ENCODE measurements at regions not wholly inside any gene's neighbourhood (a gene's known extent, or its start where the extent isn't known, plus 50 kb on each side); places are given as distances from the start of the nearest gene placed in this dataset.

GRCh38 chr17:34709158-34709754 is 129.9 kb downstream of the TMEM132E start:
- Histone ChIP-seq H3K4me1 (ENCODE audit: insufficient read depth, low read length) (no peaks in the 10 kb centered on the region), H4K20me1 (ENCODE audit: insufficient read depth, low read length) (no peaks in the 10 kb centered on the region), H3K79me2 (ENCODE audit: insufficient read depth, low read length) (no peaks in the 10 kb centered on the region), H3K4me2 (ENCODE audit: low read length) (no peak overlapping the region), H3K9ac (ENCODE audit: low read length) (no peak overlapping the region), H3K27me3 (ENCODE audit: insufficient read depth, low read length) (no peaks in the 10 kb centered on the region), H3K9me3 (ENCODE audit: insufficient read depth, low read depth, low read length) (no peaks in the 10 kb centered on the region), H3K4me3 (ENCODE audit: insufficient read depth, low read depth, low read length) (no peak overlapping the region), H2AFZ (ENCODE audit: low read depth, low read length) (no peak overlapping the region), H3K27ac (ENCODE audit: low read depth, low read length) (no peak overlapping the region), H3K36me3 (ENCODE audit: insufficient read depth, low read length) (no peaks in the 10 kb centered on the region)
- Mint-ChIP-seq H3K27ac (ENCODE audit: unreplicated experiment) (no peak overlapping the region), H3K9me3 (ENCODE audit: unreplicated experiment) (peaks cover 2% of the 10 kb centered on the region), H3K27me3 (ENCODE audit: low read depth, unreplicated experiment) (peaks cover 70% of the 10 kb centered on the region), H3K36me3 (ENCODE audit: low read depth, unreplicated experiment) (no peaks in the 10 kb centered on the region), H3K4me3 (ENCODE audit: unreplicated experiment) (no peak overlapping the region), H3K4me1 (ENCODE audit: low read depth, unreplicated experiment) (no peaks in the 10 kb centered on the region)
- FAIRE-seq = no peak
- no peak for TF ChIP-seq CTCF (IDR thresholded peaks at IDR 0.05; ENCODE audit: insufficient read depth, low read depth, low read length)
- no peak for TF ChIP-seq EZH2 (IDR thresholded peaks at IDR 0.05; ENCODE audit: insufficient read depth, low read length)
- no peak for DNase-seq (ENCODE audit: low read depth)

- Histone ChIP-seq H3K9ac (ENCODE audit: low read length) (no peak overlapping the region), H3K27me3 (ENCODE audit: insufficient read depth, low read length) (no peaks in the 10 kb centered on the region), H2AFZ (ENCODE audit: low read depth, low read length) (no peak overlapping the region), H4K20me1 (ENCODE audit: insufficient read depth, low read length) (no peaks in the 10 kb centered on the region), H3K9me3 (ENCODE audit: insufficient read depth, low read depth, low read length) (no peaks in the 10 kb centered on the region), H3K79me2 (ENCODE audit: insufficient read depth, low read length) (no peaks in the 10 kb centered on the region), H3K27ac (ENCODE audit: low read depth, low read length) (no peak overlapping the region), H3K4me1 (ENCODE audit: insufficient read depth, low read length) (no peaks in the 10 kb centered on the region), H3K4me2 (ENCODE audit: low read length) (no peak overlapping the region), H3K4me3 (ENCODE audit: insufficient read depth, low read depth, low read length) (no peak overlapping the region), H3K36me3 (ENCODE audit: insufficient read depth, low read length) (no peaks in the 10 kb centered on the region)
- Mint-ChIP-seq H3K36me3 (ENCODE audit: low read depth, unreplicated experiment) (no peaks in the 10 kb centered on the region), H3K4me3 (ENCODE audit: unreplicated experiment) (no peak overlapping the region), H3K27me3 (ENCODE audit: low read depth, unreplicated experiment) (peaks cover 69% of the 10 kb centered on the region), H3K27ac (ENCODE audit: unreplicated experiment) (no peak overlapping the region), H3K9me3 (ENCODE audit: unreplicated experiment) (peaks cover 2% of the 10 kb centered on the region), H3K4me1 (ENCODE audit: low read depth, unreplicated experiment) (no peaks in the 10 kb centered on the region)
- no peak for FAIRE-seq
- TF ChIP-seq CTCF (IDR thresholded peaks at IDR 0.05; ENCODE audit: insufficient read depth, low read depth, low read length) (no peak), EZH2 (IDR thresholded peaks at IDR 0.05; ENCODE audit: insufficient read depth, low read length) (no peak)
- DNase-seq (ENCODE audit: low read depth) = peak; percentile 0
Measured at GRCh38 chr17:34706029-34706428, 126.6 kb downstream of the TMEM132E start.

DNA sequence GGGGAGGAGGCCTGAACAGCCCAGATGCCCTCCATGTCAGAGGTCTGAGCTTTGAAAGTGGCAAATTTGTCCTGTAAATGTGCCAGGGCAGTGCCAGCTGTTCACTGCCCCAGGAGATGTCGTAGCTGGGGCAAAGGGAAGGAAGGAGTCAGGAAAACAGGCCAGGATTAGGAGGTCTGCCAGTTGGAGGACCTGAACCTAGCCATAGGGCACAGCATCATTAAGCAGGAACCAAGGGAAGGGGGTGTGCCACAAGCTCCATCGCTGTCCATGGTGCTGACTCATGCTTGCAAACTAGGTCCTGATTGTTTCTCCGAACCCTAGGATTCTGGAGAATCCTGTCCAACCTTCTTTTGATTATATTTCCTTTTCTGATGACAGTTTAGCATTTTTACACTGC is 124.2 kb downstream of the TMEM132E start:
- Mint-ChIP-seq H3K36me3 (ENCODE audit: low read depth, unreplicated experiment) (no peaks in the 10 kb centered on the region), H3K4me1 (ENCODE audit: low read depth, unreplicated experiment) (no peaks in the 10 kb centered on the region), H3K4me3 (ENCODE audit: unreplicated experiment) (no peak overlapping the region), H3K9me3 (ENCODE audit: unreplicated experiment) (no peaks in the 10 kb centered on the region), H3K27ac (ENCODE audit: unreplicated experiment) (no peak overlapping the region), H3K27me3 (ENCODE audit: low read depth, unreplicated experiment) (peaks cover 62% of the 10 kb centered on the region)
- Histone ChIP-seq H3K9ac (ENCODE audit: low read length) (no peak overlapping the region), H3K4me3 (ENCODE audit: insufficient read depth, low read depth, low read length) (no peak overlapping the region), H3K4me1 (ENCODE audit: insufficient read depth, low read length) (no peaks in the 10 kb centered on the region), H3K27ac (ENCODE audit: low read depth, low read length) (no peak overlapping the region), H3K27me3 (ENCODE audit: insufficient read depth, low read length) (no peaks in the 10 kb centered on the region), H3K79me2 (ENCODE audit: insufficient read depth, low read length) (no peaks in the 10 kb centered on the region), H3K9me3 (ENCODE audit: insufficient read depth, low read depth, low read length) (no peaks in the 10 kb centered on the region), H2AFZ (ENCODE audit: low read depth, low read length) (no peak overlapping the region), H3K4me2 (ENCODE audit: low read length) (no peak overlapping the region), H4K20me1 (ENCODE audit: insufficient read depth, low read length) (no peaks in the 10 kb centered on the region), H3K36me3 (ENCODE audit: insufficient read depth, low read length) (no peaks in the 10 kb centered on the region)
- TF ChIP-seq EZH2 (IDR thresholded peaks at IDR 0.05; ENCODE audit: insufficient read depth, low read length) = no peak
- TF ChIP-seq CTCF (IDR thresholded peaks at IDR 0.05; ENCODE audit: insufficient read depth, low read depth, low read length) = no peak
- DNase-seq (ENCODE audit: low read depth) (peak; percentile 1), FAIRE-seq (no peak)
